ENCODE measurements at regions not wholly inside any gene's neighbourhood (a gene's known extent, or its start where the extent isn't known, plus 50 kb on each side); places are given as distances from the start of the nearest gene placed in this dataset.
A peak's percentile ranks its signal among the peaks of the same experiment; 100 is the strongest.

- DNase-seq (ENCODE audit: low read depth in 4 of 4, low spot score in 3 of 4): no peak
These were observed 85.3 kb upstream of the HIVEP1 start for GRCh38 chr6:11926594-11927407.

DNA sequence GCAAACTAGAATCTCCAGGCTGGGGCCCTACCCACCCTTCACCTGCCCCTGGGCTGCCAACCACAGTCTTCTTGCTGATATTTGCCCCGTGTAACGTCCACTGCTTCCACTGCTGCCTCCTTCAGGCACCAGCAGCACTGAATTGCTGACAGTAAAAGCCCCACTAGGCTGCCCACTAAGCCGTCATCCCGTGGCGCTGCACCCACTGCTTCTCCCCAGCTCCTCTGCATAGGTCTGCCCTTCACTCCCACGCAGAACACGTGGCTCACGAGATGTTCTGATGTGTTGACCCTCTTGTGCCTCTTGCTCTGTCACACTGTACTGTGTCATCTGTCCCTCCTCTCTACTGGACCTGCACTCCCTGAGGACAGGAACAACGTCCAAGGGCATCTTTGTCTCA, 86.3 kb upstream of the HIVEP1 start:
- no peak for DNase-seq (ENCODE audit: low read depth in 4 of 4, low spot score in 3 of 4)

DNA sequence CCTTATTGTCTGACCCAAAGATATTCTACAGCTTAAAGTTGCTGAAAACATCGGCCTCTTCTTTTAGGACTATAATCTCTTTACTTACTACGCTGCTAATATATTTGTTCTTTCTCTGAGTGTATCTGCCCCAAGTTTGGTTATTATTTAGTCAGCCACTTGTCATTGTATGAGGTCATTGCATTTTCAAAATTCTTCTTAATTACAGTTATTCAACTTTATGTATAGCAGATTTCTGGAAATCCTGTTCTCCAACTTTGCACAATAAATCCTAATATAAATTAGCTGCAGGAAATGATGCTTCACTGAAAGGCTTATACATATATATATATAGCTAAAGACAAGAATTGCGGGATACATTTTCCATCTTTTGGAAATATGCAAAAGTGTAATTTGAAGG, 88.5 kb upstream of the HIVEP1 start:
- no peak for DNase-seq (ENCODE audit: low read depth in 4 of 4, low spot score in 3 of 4)

- no peak for DNase-seq (ENCODE audit: low read depth in 4 of 4, low spot score in 3 of 4)
These were observed 89.2 kb upstream of the HIVEP1 start for GRCh38 chr6:11922901-11923300.

DNA sequence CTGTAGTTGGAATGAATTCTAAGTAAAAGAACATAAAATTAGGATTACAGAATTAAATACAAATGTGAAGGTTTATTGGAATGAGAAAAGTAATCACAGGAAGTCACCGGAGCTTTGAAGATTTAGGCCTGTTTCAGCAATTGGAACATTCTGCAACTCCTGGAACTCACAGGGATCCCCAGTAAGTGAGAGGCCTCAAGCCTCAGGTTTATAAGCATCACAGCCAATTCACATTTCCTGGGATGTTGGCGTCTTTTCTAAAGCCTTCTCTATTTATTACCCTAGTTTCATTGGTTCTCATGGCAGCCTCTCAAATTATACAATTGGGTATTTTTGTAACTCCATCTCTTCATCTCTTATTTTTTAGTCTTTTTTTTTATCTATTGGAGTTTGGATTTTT, 90.4 kb upstream of the HIVEP1 start:
- DNase-seq (ENCODE audit: low read depth in 4 of 4, low spot score in 3 of 4): no peak

- no peak for DNase-seq (ENCODE audit: low read depth in 4 of 4, low spot score in 3 of 4)
These were observed 91.1 kb upstream of the HIVEP1 start for GRCh38 chr6:11921017-11921438.

- no peak for DNase-seq (ENCODE audit: low read depth in 4 of 4, low spot score in 3 of 4)
These were observed 91.5 kb upstream of the HIVEP1 start for GRCh38 chr6:11920566-11920965.

- no peak for DNase-seq (ENCODE audit: low read depth in 4 of 4, low spot score in 3 of 4)
These were observed 92.2 kb upstream of the HIVEP1 start for GRCh38 chr6:11919771-11920440.

DNA sequence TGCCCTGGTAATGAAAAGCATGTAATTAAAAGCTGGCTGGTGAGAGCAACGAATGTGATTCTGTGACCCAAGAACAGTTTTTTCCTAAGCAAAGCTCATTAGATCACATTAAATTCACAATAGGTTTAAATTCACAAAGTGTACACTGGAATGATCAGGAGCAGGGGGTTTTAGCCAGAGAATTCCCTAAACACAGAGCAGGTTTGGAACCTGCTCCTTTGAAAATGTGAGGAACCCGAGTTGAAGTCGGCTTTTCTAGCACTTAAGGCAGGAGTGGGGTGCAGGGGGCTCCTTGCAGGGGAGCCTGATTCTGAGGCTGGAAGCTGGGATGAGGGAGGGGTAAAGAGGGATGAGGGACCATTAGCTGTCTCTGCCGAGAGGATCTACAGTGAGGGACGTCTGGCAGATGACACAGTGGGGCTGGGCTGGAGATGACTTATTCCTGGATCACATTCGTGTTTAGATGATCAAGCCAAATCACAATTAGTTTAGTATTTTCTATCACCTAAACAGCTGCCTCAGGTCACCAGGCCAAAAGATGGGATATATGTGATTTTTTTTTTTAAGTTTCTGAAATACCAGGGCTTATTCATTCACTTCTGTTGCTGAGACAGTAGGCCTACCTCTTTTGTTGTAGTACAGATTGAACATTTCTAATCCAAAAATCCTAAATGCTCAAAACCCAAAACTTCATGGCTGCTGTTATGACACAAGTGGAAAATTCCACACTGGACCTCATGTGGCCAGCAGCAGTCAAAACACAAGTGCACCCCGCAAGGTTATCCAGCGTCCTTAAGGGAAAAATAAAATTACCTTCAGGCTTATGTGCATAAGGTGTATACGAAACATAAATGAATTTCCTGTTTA, 93.1 kb upstream of the HIVEP1 start:
- DNase-seq (ENCODE audit: low read depth in 4 of 4, low spot score in 3 of 4): peak in 2 of 4 donors; percentile 34 to 43

- peak in 2 of 4 donors; percentile 10 to 27 for DNase-seq (ENCODE audit: low read depth in 4 of 4, low spot score in 3 of 4)
These were observed 94.0 kb upstream of the HIVEP1 start for GRCh38 chr6:11917951-11918738.

- DNase-seq (ENCODE audit: low read depth in 4 of 4, low spot score in 3 of 4): no peak
These were observed 99.7 kb upstream of the HIVEP1 start for GRCh38 chr6:11912420-11912819.

DNA sequence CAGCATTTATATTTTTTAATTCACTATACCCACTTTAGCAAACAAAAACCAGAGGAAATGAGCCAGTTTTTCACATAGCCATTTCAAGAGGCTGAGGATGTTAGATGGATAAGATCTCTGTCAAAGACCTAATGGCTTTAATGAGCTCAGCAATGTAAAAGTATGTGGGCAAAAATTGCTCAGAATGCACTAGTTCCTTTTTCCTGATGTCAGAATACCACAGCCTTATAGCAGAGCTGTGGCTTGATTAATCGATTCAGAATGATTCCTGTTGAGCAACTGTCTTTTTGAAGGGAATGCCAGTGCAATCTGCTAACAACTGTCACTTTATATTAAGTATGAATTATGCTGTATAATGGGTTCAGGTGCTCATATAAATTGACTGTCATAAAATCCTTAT, 100.6 kb upstream of the HIVEP1 start:
- DNase-seq (ENCODE audit: low read depth in 4 of 4, low spot score in 3 of 4): no peak

DNA sequence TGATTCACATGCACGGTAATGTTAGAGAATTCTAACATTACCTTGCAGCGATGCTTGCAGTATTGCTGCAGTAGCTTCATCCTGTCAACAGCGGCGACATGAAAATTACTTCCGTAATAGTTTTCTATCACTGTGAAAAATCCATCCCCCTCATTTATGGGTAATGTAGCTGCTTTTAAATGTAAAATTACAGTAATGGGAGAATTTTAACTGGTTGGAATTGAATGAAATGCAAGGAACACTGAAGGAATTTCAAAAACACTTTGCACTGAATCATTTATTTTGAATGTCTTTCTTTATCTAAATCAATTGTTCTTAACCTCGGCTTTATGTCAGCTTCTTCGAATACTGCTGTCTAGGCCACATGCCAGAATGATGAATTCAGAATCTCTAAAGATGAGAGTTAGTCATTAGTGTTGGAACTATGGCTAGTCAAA, 102.4 kb upstream of the HIVEP1 start:
- DNase-seq (ENCODE audit: low read depth in 4 of 4, low spot score in 3 of 4): no peak

GRCh38 chr6:11908436-11909105, 103.5 kb upstream of the HIVEP1 start:
- DNase-seq (ENCODE audit: low read depth in 4 of 4, low spot score in 3 of 4): no peak

- DNase-seq (ENCODE audit: low read depth in 4 of 4, low spot score in 3 of 4): no peak
These were observed 108.5 kb upstream of the HIVEP1 start for GRCh38 chr6:11903645-11904044.

DNA sequence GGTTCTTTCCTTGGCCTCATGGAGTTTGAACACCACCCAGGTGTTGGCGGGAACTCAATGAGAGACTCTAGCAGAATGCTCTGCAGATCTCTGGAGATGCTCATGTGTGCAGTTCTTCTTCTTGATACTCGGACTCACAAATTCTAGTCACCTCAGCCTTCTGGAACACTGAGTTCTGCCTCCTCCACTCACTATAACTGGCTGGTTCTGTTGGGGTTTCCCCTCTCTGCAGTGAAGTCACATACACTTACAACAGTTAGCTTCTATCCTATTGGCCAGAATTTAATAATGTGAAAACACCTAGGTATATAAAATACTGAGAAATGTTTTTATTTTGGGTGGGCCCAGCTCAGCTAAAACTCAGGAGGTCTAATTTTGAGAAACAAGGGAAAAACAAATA, 109.6 kb upstream of the HIVEP1 start:
- no peak for DNase-seq (ENCODE audit: low read depth in 4 of 4, low spot score in 3 of 4)

- no peak for DNase-seq (ENCODE audit: low read depth in 4 of 4, low spot score in 3 of 4)
These were observed 111.2 kb upstream of the HIVEP1 start for GRCh38 chr6:11900662-11901598.

DNA sequence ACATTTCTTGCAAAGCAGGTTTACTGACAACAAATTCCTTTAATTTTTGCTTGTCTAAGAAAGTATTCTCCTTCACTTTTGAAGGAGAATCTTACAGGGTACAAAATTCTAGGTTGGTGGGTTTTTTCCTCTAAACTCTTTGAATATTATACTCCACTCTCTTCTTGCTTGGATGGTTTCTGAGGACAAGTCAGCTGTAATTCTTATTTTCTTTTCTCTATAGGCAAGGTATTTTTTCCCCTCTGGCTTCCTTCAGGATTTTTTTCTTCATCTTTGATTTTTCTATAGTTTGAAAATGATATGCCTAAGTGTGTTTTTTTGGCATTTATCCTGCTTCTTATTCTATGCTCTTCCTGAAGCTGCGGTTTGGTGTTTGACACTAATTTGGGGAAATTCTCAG, 112.5 kb upstream of the HIVEP1 start:
- DNase-seq (ENCODE audit: low read depth in 4 of 4, low spot score in 3 of 4): no peak

GRCh38 chr6:11894212-11894611, 115.6 kb upstream of the ADTRP start:
- no peak for DNase-seq (ENCODE audit: low read depth in 4 of 4, low spot score in 3 of 4)

All from left renal pelvis (tissue), 4 donors.